ENCODE measurements at regions not wholly inside any gene's neighbourhood (a gene's known extent, or its start where the extent isn't known, plus 50 kb on each side); places are given as distances from the start of the nearest gene placed in this dataset.

GRCh38 chr6:98639089-98639635 is 195.2 kb upstream of the POU3F2 start:
- Histone ChIP-seq H3K4me3 (ENCODE audit: low read length) (no peak overlapping the region), H3K27me3 (ENCODE audit: control insufficient read depth, low read length) (no peaks in the 10 kb centered on the region), H3K9me3 (ENCODE audit: control insufficient read depth, insufficient read depth, low read length) (no peaks in the 10 kb centered on the region), H3K36me3 (ENCODE audit: control insufficient read depth, low read length) (no peaks in the 10 kb centered on the region), H3K79me2 (ENCODE audit: control insufficient read depth, low read length) (no peaks in the 10 kb centered on the region), H3F3A (ENCODE audit: control insufficient read depth, insufficient read depth) (no peaks in the 10 kb centered on the region), H3K4me2 (ENCODE audit: low read length) (no peak overlapping the region), H4K20me1 (ENCODE audit: control insufficient read depth, insufficient read depth, low read depth, low read length) (no peaks in the 10 kb centered on the region), H3K27ac (ENCODE audit: low read depth, low read length) (no peak overlapping the region), H3K9me2 (replicated peaks; ENCODE audit: control insufficient read depth, low read length) (no peaks in the 10 kb centered on the region), H3K4me1 (ENCODE audit: control insufficient read depth, low read length) (no peaks in the 10 kb centered on the region)
- TF ChIP-seq CTCF (IDR thresholded peaks at IDR 0.05; ENCODE audit: low read depth, low read length, poor library complexity, severe bottlenecking) (no peak), EZH2phosphoT487 (IDR thresholded peaks at IDR 0.05; ENCODE audit: borderline replicate concordance, low read length) (no peak)

DNA sequence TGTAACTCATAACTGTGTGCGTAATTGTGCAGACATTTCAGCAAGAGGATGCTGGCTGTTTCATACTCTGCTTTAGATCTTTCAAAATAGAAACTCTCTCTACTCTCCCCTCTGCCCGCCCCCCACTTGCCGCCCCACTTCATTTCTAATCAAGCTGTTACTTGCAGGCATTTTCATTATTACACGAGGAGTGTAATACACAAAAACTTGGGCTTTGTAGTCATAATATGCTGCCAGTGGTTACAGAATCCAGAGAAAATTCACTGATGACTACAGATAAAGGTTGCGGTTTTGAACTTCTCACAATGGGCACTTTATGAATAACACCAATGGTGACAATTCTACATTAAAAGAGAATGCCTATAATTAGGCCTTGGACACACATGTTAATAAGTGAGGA is 194.0 kb upstream of the POU3F2 start:
- no peaks in the 10 kb centered on the region for H3F3A ChIP-seq (ENCODE audit: control insufficient read depth, insufficient read depth)
- no peak overlapping the region for H3K4me2 ChIP-seq (ENCODE audit: low read length)
- no peaks in the 10 kb centered on the region for H3K9me3 ChIP-seq (ENCODE audit: control insufficient read depth, insufficient read depth, low read length)
- no peaks in the 10 kb centered on the region for H3K27me3 ChIP-seq (ENCODE audit: control insufficient read depth, low read length)
- no peaks in the 10 kb centered on the region for H3K4me1 ChIP-seq (ENCODE audit: control insufficient read depth, low read length)
- no peak overlapping the region for H3K4me3 ChIP-seq (ENCODE audit: low read length)
- H3K79me2 ChIP-seq (ENCODE audit: control insufficient read depth, low read length): no peaks in the 10 kb centered on the region
- no peak overlapping the region for H3K27ac ChIP-seq (ENCODE audit: low read depth, low read length)
- no peaks in the 10 kb centered on the region for H3K9me2 ChIP-seq (replicated peaks; ENCODE audit: control insufficient read depth, low read length)
- TF ChIP-seq CTCF (IDR thresholded peaks at IDR 0.05; ENCODE audit: low read depth, low read length, poor library complexity, severe bottlenecking): no peak
- TF ChIP-seq EZH2phosphoT487 (IDR thresholded peaks at IDR 0.05; ENCODE audit: borderline replicate concordance, low read length): no peak
- no peaks in the 10 kb centered on the region for H3K36me3 ChIP-seq (ENCODE audit: control insufficient read depth, low read length)
- no peaks in the 10 kb centered on the region for H4K20me1 ChIP-seq (ENCODE audit: control insufficient read depth, insufficient read depth, low read depth, low read length)

DNA sequence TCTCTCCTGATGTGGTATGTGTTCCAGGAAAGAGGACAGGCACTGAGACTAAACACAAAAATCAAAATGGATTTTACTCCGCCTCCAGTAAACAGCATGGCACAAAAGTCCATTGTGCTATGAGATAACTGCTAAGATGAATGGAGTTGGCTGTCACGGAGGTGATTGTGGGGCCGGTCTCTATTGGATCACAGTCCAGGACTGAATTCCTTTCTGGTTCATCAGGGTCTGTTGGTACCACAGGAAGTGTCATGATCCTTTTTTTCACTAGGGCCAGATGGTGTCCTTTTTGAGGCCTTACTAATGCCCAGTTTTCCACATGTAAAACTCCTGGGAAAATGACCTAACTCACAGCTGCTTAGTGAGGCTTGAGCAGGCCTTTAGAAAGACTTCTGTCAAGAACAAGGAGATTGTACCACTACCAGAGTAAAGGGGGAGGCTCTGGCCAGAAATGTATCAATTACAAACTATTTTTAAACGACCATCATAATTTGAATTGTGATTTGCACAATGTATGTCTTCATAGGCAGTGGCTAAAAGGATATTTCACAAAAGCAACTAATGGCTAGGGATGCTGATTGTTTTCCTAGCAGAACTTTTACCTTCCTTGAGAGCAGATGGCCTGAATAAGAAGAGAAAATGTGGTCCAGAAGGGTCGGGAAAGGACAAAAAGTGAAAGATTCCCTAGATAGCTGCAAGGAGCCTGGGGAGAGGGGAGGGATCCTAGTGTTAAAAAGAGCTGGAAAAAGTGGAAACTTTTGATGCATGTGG is 192.2 kb upstream of the POU3F2 start:
- no peaks in the 10 kb centered on the region for H3K36me3 ChIP-seq (ENCODE audit: control insufficient read depth, low read length)
- no peaks in the 10 kb centered on the region for H3K79me2 ChIP-seq (ENCODE audit: control insufficient read depth, low read length)
- no peaks in the 10 kb centered on the region for H3K9me2 ChIP-seq (replicated peaks; ENCODE audit: control insufficient read depth, low read length)
- no peaks in the 10 kb centered on the region for H3K4me1 ChIP-seq (ENCODE audit: control insufficient read depth, low read length)
- H3K4me3 ChIP-seq (ENCODE audit: low read length): no peak overlapping the region
- no peaks in the 10 kb centered on the region for H3K9me3 ChIP-seq (ENCODE audit: control insufficient read depth, insufficient read depth, low read length)
- no peaks in the 10 kb centered on the region for H4K20me1 ChIP-seq (ENCODE audit: control insufficient read depth, insufficient read depth, low read depth, low read length)
- H3K27me3 ChIP-seq (ENCODE audit: control insufficient read depth, low read length): no peaks in the 10 kb centered on the region
- H3F3A ChIP-seq (ENCODE audit: control insufficient read depth, insufficient read depth): no peaks in the 10 kb centered on the region
- no peak overlapping the region for H3K27ac ChIP-seq (ENCODE audit: low read depth, low read length)
- TF ChIP-seq CTCF (IDR thresholded peaks at IDR 0.05; ENCODE audit: low read depth, low read length, poor library complexity, severe bottlenecking) (no peak), EZH2phosphoT487 (IDR thresholded peaks at IDR 0.05; ENCODE audit: borderline replicate concordance, low read length) (no peak)
- no peak overlapping the region for H3K4me2 ChIP-seq (ENCODE audit: low read length)
